NT2/D1 (cell line): ENCODE measurements at regions not wholly inside any gene's neighbourhood (a gene's known extent, or its start where the extent isn't known, plus 50 kb on each side); places are given as distances from the start of the nearest gene placed in this dataset.

ENCODE experiments used
- YY1 ChIP-seq: IDR thresholded peaks from 2 replicates; pipeline ENCODE4 v1.6.1; 2011; ENCODE audit not compliant: insufficient read length, insufficient read depth
- ZNF274 ChIP-seq: IDR thresholded peaks from 2 replicates; pipeline ENCODE4 v1.6.1; 2011; ENCODE audit warnings: mild to moderate bottlenecking, low read depth, low read length

DNA sequence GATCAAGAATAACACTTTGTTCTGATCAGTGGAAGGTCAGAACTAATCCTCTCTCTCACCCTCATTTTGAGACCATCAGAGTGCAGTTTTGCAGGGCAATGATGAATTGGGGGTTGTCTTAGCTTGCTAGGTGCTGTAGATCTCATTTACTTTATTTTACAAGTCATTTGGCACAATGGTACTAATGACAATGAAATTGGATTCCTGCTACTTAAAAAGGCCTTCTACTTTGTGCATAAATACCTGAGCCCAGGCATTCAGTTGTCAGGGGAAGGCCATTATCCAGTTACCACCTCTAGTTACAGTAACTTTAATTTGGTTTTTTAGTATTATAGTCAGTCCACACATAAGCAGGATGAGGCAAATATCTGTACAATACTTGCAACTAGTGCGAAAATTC lies 240.0 kb downstream of the HDGFL1 start:
- TF ChIP-seq YY1 (no peak), ZNF274 (no peak)
